Neural crest cell (in vitro differentiated cells): ENCODE measurements at regions not wholly inside any gene's neighbourhood (a gene's known extent, or its start where the extent isn't known, plus 50 kb on each side); places are given as distances from the start of the nearest gene placed in this dataset.

Experiments used
- DNase-seq: peaks from one replicate; pipeline ENCODE4 v3.0.0; 2021; ENCODE audit warnings: low read depth, mixed read lengths, low spot score
- H3K27ac Mint-ChIP-seq: one replicate; pipeline ENCODE4 v1.8.0; 2021; ENCODE audit warnings: mild to moderate bottlenecking, mixed read lengths; ENCODE audit not compliant: unreplicated experiment
- H3K27me3 Mint-ChIP-seq: 2 replicates; pipeline ENCODE4 v1.8.0; 2021; ENCODE audit warnings: low read depth, mild to moderate bottlenecking, mixed read lengths
- H3K36me3 Mint-ChIP-seq: 2 replicates; pipeline ENCODE4 v1.8.0; 2021; ENCODE audit warnings: low read depth, mild to moderate bottlenecking, mixed read lengths
- H3K4me1 Mint-ChIP-seq: 2 replicates; pipeline ENCODE4 v1.8.0; 2021; ENCODE audit warnings: mixed read lengths
- H3K4me3 Mint-ChIP-seq: one replicate; pipeline ENCODE4 v1.8.0; 2021; ENCODE audit warnings: mild to moderate bottlenecking, mixed read lengths
- H3K9me3 Mint-ChIP-seq: 2 replicates; pipeline ENCODE4 v1.8.0; 2021; ENCODE audit warnings: mixed read lengths
- CTCF ChIP-seq: fragments of 200-600 bp; sonication (generic); conservative IDR thresholded peaks from 2 replicates; pipeline ENCODE4 v1.5.0; 2021; ENCODE audit warnings: antibody characterized with exemption, mild to moderate bottlenecking

- H3K27ac Mint-ChIP-seq: no peak overlapping the region
- no peaks in the 10 kb centered on the region for H3K27me3 Mint-ChIP-seq
- no peaks in the 10 kb centered on the region for H3K36me3 Mint-ChIP-seq
- peaks cover 13% of the 10 kb centered on the region for H3K4me1 Mint-ChIP-seq
- no peak overlapping the region for H3K4me3 Mint-ChIP-seq
- TF ChIP-seq CTCF: no peak
- no peak for DNase-seq
- H3K9me3 Mint-ChIP-seq: peaks cover 4% of the 10 kb centered on the region
These were observed 471.2 kb upstream of the HS6ST1 start for GRCh38 chr2:128789776-128790455.

GRCh38 chr2:128790541-128791001 lies 471.9 kb upstream of the HS6ST1 start:
- DNase-seq: no peak
- Mint-ChIP-seq H3K9me3 (peaks cover 4% of the 10 kb centered on the region), H3K27ac (no peak overlapping the region), H3K4me3 (no peak overlapping the region), H3K27me3 (no peaks in the 10 kb centered on the region), H3K36me3 (no peaks in the 10 kb centered on the region), H3K4me1 (peaks cover 13% of the 10 kb centered on the region)
- no peak for TF ChIP-seq CTCF

- Mint-ChIP-seq H3K27me3 (no peaks in the 10 kb centered on the region), H3K9me3 (peaks cover 4% of the 10 kb centered on the region), H3K27ac (peak overlapping the region; percentile 90), H3K4me3 (no peak overlapping the region), H3K4me1 (peaks cover 11% of the 10 kb centered on the region), H3K36me3 (no peaks in the 10 kb centered on the region)
- TF ChIP-seq CTCF: no peak
- no peak for DNase-seq
These were observed 472.7 kb upstream of the HS6ST1 start for GRCh38 chr2:128791120-128791984.

- peaks cover 4% of the 10 kb centered on the region for H3K9me3 Mint-ChIP-seq
These were observed 473.3 kb upstream of the HS6ST1 start for GRCh38 chr2:128791985-128792320.

More at GRCh38 chr2:128791985-128792320, 473.3 kb upstream of the HS6ST1 start:
- Mint-ChIP-seq H3K36me3 (no peaks in the 10 kb centered on the region), H3K27ac (no peak overlapping the region), H3K27me3 (no peaks in the 10 kb centered on the region), H3K4me1 (peaks cover 8% of the 10 kb centered on the region), H3K4me3 (no peak overlapping the region)
- no peak for TF ChIP-seq CTCF
- no peak for DNase-seq
